ENCODE measurements at regions not wholly inside any gene's neighbourhood (a gene's known extent, or its start where the extent isn't known, plus 50 kb on each side); places are given as distances from the start of the nearest gene placed in this dataset.

DNA sequence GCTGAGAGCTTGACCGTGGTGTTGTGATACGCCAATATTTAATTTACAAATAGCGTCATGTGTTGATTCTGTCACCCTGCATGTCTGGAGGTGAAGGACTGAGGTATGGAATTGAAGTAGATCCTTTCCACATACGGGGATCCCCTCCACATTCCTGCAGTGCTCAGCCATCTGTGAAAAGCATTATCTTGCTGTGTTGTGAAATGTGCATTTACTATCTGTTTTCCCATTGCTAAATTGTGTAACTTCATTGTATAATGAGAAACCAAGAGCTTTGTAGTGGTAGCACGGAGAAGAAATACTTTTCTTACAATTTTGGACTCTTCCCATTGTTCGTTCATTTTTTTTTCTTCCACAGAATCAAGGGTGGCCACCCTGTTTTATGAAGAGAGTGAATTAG is 577.3 kb upstream of the ZP4 start:
- TF ChIP-seq, protein P1, sequence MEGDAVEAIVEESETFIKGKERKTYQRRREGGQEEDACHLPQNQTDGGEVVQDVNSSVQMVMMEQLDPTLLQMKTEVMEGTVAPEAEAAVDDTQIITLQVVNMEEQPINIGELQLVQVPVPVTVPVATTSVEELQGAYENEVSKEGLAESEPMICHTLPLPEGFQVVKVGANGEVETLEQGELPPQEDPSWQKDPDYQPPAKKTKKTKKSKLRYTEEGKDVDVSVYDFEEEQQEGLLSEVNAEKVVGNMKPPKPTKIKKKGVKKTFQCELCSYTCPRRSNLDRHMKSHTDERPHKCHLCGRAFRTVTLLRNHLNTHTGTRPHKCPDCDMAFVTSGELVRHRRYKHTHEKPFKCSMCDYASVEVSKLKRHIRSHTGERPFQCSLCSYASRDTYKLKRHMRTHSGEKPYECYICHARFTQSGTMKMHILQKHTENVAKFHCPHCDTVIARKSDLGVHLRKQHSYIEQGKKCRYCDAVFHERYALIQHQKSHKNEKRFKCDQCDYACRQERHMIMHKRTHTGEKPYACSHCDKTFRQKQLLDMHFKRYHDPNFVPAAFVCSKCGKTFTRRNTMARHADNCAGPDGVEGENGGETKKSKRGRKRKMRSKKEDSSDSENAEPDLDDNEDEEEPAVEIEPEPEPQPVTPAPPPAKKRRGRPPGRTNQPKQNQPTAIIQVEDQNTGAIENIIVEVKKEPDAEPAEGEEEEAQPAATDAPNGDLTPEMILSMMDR (IDR thresholded peaks at IDR 0.05) = no peak
- TF ChIP-seq POLR2AphosphoS5 (IDR thresholded peaks at IDR 0.05) (no peak), POLR2A (IDR thresholded peaks at IDR 0.05) (no peak), EP300 (IDR thresholded peaks at IDR 0.05) (no peak)
- no peaks in the 10 kb centered on the region for H3K27me3 ChIP-seq
- no peak overlapping the region for H3K4me3 ChIP-seq
- no peak overlapping the region for H3K27ac ChIP-seq
- ATAC-seq (ENCODE audit: low FRiP score in 2 of 2) = no peak
- H3K9me3 ChIP-seq = no peaks in the 10 kb centered on the region
- WGBS, 2 donors = 89% methylated on average over 6 of the region's 6 CpGs
- no peaks in the 10 kb centered on the region for H3K4me1 ChIP-seq
- no peaks in the 10 kb centered on the region for H3K36me3 ChIP-seq
- no peak for DNase-seq

DNA sequence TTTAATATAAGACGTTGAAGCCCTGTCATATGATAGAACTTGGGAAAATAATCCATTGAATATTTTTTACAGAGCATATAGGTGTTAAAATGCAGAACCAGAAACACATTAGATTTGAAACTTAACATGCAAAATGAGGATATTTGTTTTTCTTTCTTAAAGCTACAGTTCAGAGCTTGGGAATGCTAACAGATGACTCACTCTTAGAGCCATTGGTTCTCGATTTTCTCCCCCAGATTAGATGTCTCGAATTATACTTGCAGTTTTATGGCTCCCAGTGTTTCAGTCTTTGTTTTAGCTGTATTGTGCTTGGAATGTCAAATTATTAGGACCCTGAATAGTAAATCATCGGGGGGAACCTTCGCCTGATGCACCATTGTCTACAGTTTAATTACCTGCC is 575.7 kb upstream of the ZP4 start:
- Histone ChIP-seq H3K9me3 (no peaks in the 10 kb centered on the region), H3K4me3 (no peak overlapping the region), H3K27me3 (no peaks in the 10 kb centered on the region), H3K27ac (no peak overlapping the region), H3K36me3 (no peaks in the 10 kb centered on the region), H3K4me1 (no peaks in the 10 kb centered on the region)
- DNase-seq (no peak), ATAC-seq (ENCODE audit: low FRiP score in 2 of 2) (no peak)
- WGBS, 2 donors = 83 to 87% methylated on average over 5 of the region's 5 CpGs
- TF ChIP-seq POLR2A (IDR thresholded peaks at IDR 0.05) (no peak), EP300 (IDR thresholded peaks at IDR 0.05) (no peak), POLR2AphosphoS5 (IDR thresholded peaks at IDR 0.05) (no peak)
- TF ChIP-seq, protein P1 (IDR thresholded peaks at IDR 0.05) = no peak

DNA sequence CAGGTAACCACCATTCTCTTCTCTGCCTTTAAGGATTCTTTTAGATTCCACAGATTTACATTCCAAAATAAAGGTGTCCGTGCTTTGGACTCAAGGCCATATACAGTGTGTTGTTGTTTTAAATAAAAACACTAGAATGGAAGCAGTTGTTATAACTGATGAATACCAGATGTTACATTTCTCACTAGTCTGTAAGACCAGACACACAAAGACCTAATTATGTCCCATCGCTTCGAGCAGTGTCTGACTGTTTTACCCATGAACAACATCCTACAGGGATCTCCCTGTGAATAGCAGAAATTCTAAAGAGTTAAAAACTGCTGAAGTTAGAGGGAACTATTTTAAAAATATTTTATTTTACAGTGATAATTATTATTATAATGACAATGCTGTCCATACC is 574.7 kb upstream of the ZP4 start:
- Histone ChIP-seq H3K9me3 (no peaks in the 10 kb centered on the region), H3K4me1 (no peaks in the 10 kb centered on the region), H3K4me3 (no peak overlapping the region), H3K27me3 (no peaks in the 10 kb centered on the region), H3K36me3 (no peaks in the 10 kb centered on the region), H3K27ac (no peak overlapping the region)
- ATAC-seq (ENCODE audit: low FRiP score in 2 of 2) (no peak), DNase-seq (no peak)
- WGBS, 2 donors = 77 to 78% methylated on average over 3 of the region's 3 CpGs
- TF ChIP-seq, protein P1 (IDR thresholded peaks at IDR 0.05) = no peak
- TF ChIP-seq POLR2AphosphoS5 (IDR thresholded peaks at IDR 0.05) (no peak), EP300 (IDR thresholded peaks at IDR 0.05) (no peak), POLR2A (IDR thresholded peaks at IDR 0.05) (no peak)

DNA sequence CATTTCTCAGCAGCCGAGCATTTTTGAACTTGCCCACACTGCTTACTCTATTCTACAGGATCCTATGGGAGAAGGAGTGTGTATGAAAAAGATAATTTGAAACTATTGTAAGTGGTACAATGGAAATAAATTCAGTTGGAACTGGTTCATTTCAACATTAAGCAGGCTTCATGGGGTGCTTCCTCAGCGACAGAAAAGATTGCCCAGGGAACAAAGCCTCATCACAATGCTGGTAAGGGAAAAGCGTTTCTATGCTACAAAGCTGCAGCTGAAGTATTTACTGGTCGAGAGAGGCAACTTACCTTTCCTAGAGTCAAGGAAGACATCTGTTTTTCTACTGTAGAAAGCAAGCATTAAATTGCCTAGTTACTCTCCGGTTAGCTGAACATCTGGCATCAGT is 568.2 kb upstream of the ZP4 start:
- Histone ChIP-seq H3K4me1 (no peaks in the 10 kb centered on the region), H3K9me3 (no peaks in the 10 kb centered on the region), H3K27me3 (no peaks in the 10 kb centered on the region), H3K27ac (no peak overlapping the region), H3K36me3 (no peaks in the 10 kb centered on the region), H3K4me3 (no peak overlapping the region)
- ATAC-seq (ENCODE audit: low FRiP score in 2 of 2) = no peak
- 71 to 84% methylated on average over 5 of the region's 5 CpGs for WGBS, 2 donors
- no peak for TF ChIP-seq POLR2AphosphoS5 (IDR thresholded peaks at IDR 0.05)
- no peak for TF ChIP-seq EP300 (IDR thresholded peaks at IDR 0.05)
- no peak for TF ChIP-seq POLR2A (IDR thresholded peaks at IDR 0.05)
- TF ChIP-seq, protein P1 (IDR thresholded peaks at IDR 0.05) = no peak
- DNase-seq = no peak

DNA sequence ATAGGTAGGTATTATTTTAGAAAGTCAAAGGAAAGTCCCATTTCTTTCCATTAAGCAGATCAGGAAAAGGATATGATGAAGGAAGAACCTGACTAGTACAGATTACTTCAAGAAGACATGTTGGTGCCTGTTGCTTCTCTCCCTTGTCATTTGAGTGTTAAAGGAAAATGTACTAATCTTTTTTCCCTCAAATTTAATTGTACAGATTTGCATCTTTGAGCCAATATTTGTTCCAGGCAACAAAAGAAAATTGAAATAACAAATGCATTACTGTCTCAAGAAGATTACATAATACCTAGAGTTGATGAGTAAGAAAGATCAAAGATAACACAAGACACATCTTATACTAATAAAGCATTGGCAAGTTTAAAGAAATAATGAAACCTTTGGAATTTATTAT is 566.9 kb upstream of the ZP4 start:
- TF ChIP-seq POLR2A (IDR thresholded peaks at IDR 0.05) = no peak
- TF ChIP-seq, protein P1 (IDR thresholded peaks at IDR 0.05) = no peak
- no peak for TF ChIP-seq EP300 (IDR thresholded peaks at IDR 0.05)
- TF ChIP-seq POLR2AphosphoS5 (IDR thresholded peaks at IDR 0.05) = no peak
- Histone ChIP-seq H3K9me3 (no peaks in the 10 kb centered on the region), H3K4me3 (no peak overlapping the region), H3K36me3 (no peaks in the 10 kb centered on the region), H3K4me1 (no peaks in the 10 kb centered on the region), H3K27ac (no peak overlapping the region), H3K27me3 (no peaks in the 10 kb centered on the region)
- DNase-seq = no peak
- no peak for ATAC-seq (ENCODE audit: low FRiP score in 2 of 2)

All from upper lobe of left lung (tissue), 6 donors.